HEK293 (cell line): ENCODE measurements at regions not wholly inside any gene's neighbourhood (a gene's known extent, or its start where the extent isn't known, plus 50 kb on each side); places are given as distances from the start of the nearest gene placed in this dataset.

ENCODE experiments used
- CTCF ChIA-PET: fragments of 350-600 bp; formaldehyde crosslinking; extraction: SDS; loops from one replicate; lab custom pipeline; 2021; ENCODE audit warnings: antibody characterized with exemption; lab: Yijun Ruan, JAX
- POLR2A ChIA-PET: fragments of 300-600 bp; formaldehyde crosslinking; extraction: SDS; loops from one replicate; lab custom pipeline; 2020; ENCODE audit warnings: antibody characterized with exemption, inconsistent platforms; lab: Yijun Ruan, JAX
- H3K27ac ChIP-seq: fragments of 200-500 bp; sonication (Bioruptor generic); 2 replicates; pipeline ENCODE4 v1.5.1; 2014; ENCODE audit warnings: low read depth, low read length, control low read depth, inconsistent platforms; ENCODE audit errors: extremely low read depth
- H3K36me3 ChIP-seq, 2 experiments: fragments of 200-500 bp in 1 of 2; sonication (Bioruptor generic) in 1 of 2; 1 replicate in 1 of 2; 2 replicates in 1 of 2; pipeline ENCODE4 v1.5.1; 2014 to 2017; ENCODE audit warnings: inconsistent platforms in 2 of 2, low read length in 2 of 2; ENCODE audit not compliant: control insufficient read depth in 2 of 2, insufficient read depth in 1 of 2
- H3K4me1 ChIP-seq: fragments of 200-500 bp; sonication (Bioruptor generic); 2 replicates; pipeline ENCODE4 v1.5.1; 2014; ENCODE audit warnings: mild to moderate bottlenecking, low read length, inconsistent platforms; ENCODE audit not compliant: control insufficient read depth, insufficient read depth
- H3K4me3 ChIP-seq: 2 replicates; pipeline ENCODE4 v1.5.1; 2011; ENCODE audit warnings: low read depth, mild to moderate bottlenecking, control low read depth, low read length, moderate library complexity
- H3K9me3 ChIP-seq: fragments of 200-500 bp; sonication (Bioruptor generic); 2 replicates; pipeline ENCODE4 v1.5.1; 2014; ENCODE audit warnings: low read depth, low read length, inconsistent platforms; ENCODE audit not compliant: control insufficient read depth, insufficient read depth
- GLI2 ChIP-seq: fragments of 450-650 bp; formaldehyde crosslinking; IDR thresholded peaks from 2 replicates; pipeline ENCODE4; 2017; ENCODE audit warnings: missing biosample characterization, missing genetic modification characterization, low read depth, borderline replicate concordance
- PATZ1 ChIP-seq: fragments of 450-650 bp; formaldehyde crosslinking; IDR thresholded peaks from 2 replicates; pipeline ENCODE4 v1.5.1; 2016; ENCODE audit warnings: missing biosample characterization, missing genetic modification characterization
- SALL2 ChIP-seq: fragments of 450-650 bp; formaldehyde crosslinking; IDR thresholded peaks from 2 replicates; pipeline ENCODE4 v1.5.0; 2017; ENCODE audit warnings: missing biosample characterization, mild to moderate bottlenecking, missing genetic modification characterization, borderline replicate concordance
- SCRT2 ChIP-seq: fragments of 450-650 bp; formaldehyde crosslinking; IDR thresholded peaks from 2 replicates; pipeline ENCODE4 v1.5.1; 2016; ENCODE audit warnings: missing biosample characterization, missing genetic modification characterization
- ZBTB1 ChIP-seq: fragments of 450-650 bp; formaldehyde crosslinking; IDR thresholded peaks from 2 replicates; pipeline ENCODE4 v1.5.1; 2016; ENCODE audit warnings: missing biosample characterization, missing genetic modification characterization
- ZBTB10 ChIP-seq: fragments of 450-650 bp; formaldehyde crosslinking; IDR thresholded peaks from 2 replicates; pipeline ENCODE4 v1.5.1; 2016; ENCODE audit warnings: missing biosample characterization, missing genetic modification characterization
- ZBTB11 ChIP-seq: fragments of 450-650 bp; formaldehyde crosslinking; conservative IDR thresholded peaks from 2 replicates; pipeline ENCODE4 v1.5.1; 2016; ENCODE audit warnings: low read depth, missing biosample characterization, missing genetic modification characterization
- ZBTB17 ChIP-seq: fragments of 450-650 bp; formaldehyde crosslinking; IDR thresholded peaks from 2 replicates; pipeline ENCODE4 v1.5.1; 2016; ENCODE audit warnings: missing biosample characterization, missing genetic modification characterization
- ZNF132 ChIP-seq: fragments of 450-650 bp; formaldehyde crosslinking; IDR thresholded peaks from 2 replicates; pipeline ENCODE4 v1.5.1; 2017; ENCODE audit warnings: missing biosample characterization, missing genetic modification characterization, borderline replicate concordance
- ZNF184 ChIP-seq: fragments of 450-650 bp; IDR thresholded peaks from 2 replicates; pipeline ENCODE4 v1.5.1; 2018; ENCODE audit warnings: missing biosample characterization, mild to moderate bottlenecking, missing genetic modification characterization
- ZNF248 ChIP-seq: fragments of 450-650 bp; formaldehyde crosslinking; IDR thresholded peaks from 2 replicates; pipeline ENCODE4 v1.5.1; 2017; ENCODE audit warnings: missing biosample characterization, missing genetic modification characterization
- ZNF280C ChIP-seq: fragments of 450-650 bp; formaldehyde crosslinking; IDR thresholded peaks from 2 replicates; pipeline ENCODE4 v1.5.1; 2016; ENCODE audit warnings: missing biosample characterization, missing genetic modification characterization
- ZNF488 ChIP-seq: fragments of 450-650 bp; formaldehyde crosslinking; IDR thresholded peaks from 2 replicates; pipeline ENCODE4 v1.5.1; 2016; ENCODE audit warnings: missing biosample characterization, missing genetic modification characterization
- ZNF555 ChIP-seq: fragments of 450-650 bp; formaldehyde crosslinking; conservative IDR thresholded peaks from 2 replicates; pipeline ENCODE4 v1.5.1; 2017; ENCODE audit warnings: missing biosample characterization, mild to moderate bottlenecking, missing genetic modification characterization, inconsistent platforms
- ZNF571 ChIP-seq: fragments of 450-650 bp; formaldehyde crosslinking; IDR thresholded peaks from 2 replicates; pipeline ENCODE4 v1.5.0; 2017; ENCODE audit warnings: missing biosample characterization, missing genetic modification characterization
- ZNF624 ChIP-seq: fragments of 450-650 bp; formaldehyde crosslinking; IDR thresholded peaks from 2 replicates; pipeline ENCODE4 v1.5.1; 2017; ENCODE audit warnings: missing biosample characterization, missing genetic modification characterization
- ZNF658 ChIP-seq: fragments of 450-650 bp; formaldehyde crosslinking; IDR thresholded peaks from 2 replicates; pipeline ENCODE4; 2016; ENCODE audit warnings: missing biosample characterization, missing genetic modification characterization
- ZNF660 ChIP-seq: fragments of 450-650 bp; IDR thresholded peaks from 2 replicates; pipeline ENCODE4 v1.5.1; 2018; ENCODE audit warnings: missing biosample characterization, mild to moderate bottlenecking, missing genetic modification characterization
- ZSCAN4 ChIP-seq: fragments of 450-650 bp; formaldehyde crosslinking; IDR thresholded peaks from 2 replicates; pipeline ENCODE4 v1.5.1; 2017; ENCODE audit warnings: missing biosample characterization, missing genetic modification characterization

GRCh38 chr2:237150831-237151375 lies 65.2 kb downstream of the COPS8 start (continued):
- no peak for TF ChIP-seq ZBTB10 (tag by site-specific recombination)
- TF ChIP-seq ZNF658 (tag by site-specific recombination), result no peak
- TF ChIP-seq ZBTB1 (tag by site-specific recombination), result no peak
- no peak for TF ChIP-seq ZNF132 (tag by site-specific recombination)
- no peak for TF ChIP-seq ZNF488 (tag by site-specific recombination)

GRCh38 chr2:237152361-237152760 lies 66.7 kb downstream of the COPS8 start:
- CTCF ChIA-PET, result interaction anchor here (1.0 to 2.9 kb wide), 5 partner anchors 147 to 419 kb away, joined by 3 to 27 read pairs (median 4); no protein-coding TSS in a partner anchor
- Histone ChIP-seq H3K4me3 (no peak overlapping the region), H3K36me3 (no peaks in the 10 kb centered on the region), H3K9me3 (no peaks in the 10 kb centered on the region; the same call in 1 of the 2 replicates), H3K4me1 (no peaks in the 10 kb centered on the region), H3K27ac (no peak overlapping the region)
- POLR2A ChIA-PET, result no interaction called here
- TF ChIP-seq ZNF184 (tag by site-specific recombination) (no peak), SALL2 (tag by site-specific recombination) (no peak), GLI2 (tag by site-specific recombination) (no peak), PATZ1 (no peak), ZNF280C (tag by site-specific recombination) (no peak), ZNF660 (tag by site-specific recombination) (no peak), ZNF555 (tag by site-specific recombination) (no peak), SCRT2 (no peak), ZNF248 (no peak), ZBTB17 (tag by site-specific recombination) (no peak)

GRCh38 chr2:237153181-237153580 lies 67.5 kb downstream of the COPS8 start:
- TF ChIP-seq ZNF624 (tag by site-specific recombination) (no peak), ZBTB11 (tag by site-specific recombination) (no peak), ZNF571 (tag by site-specific recombination) (no peak), ZSCAN4 (tag by site-specific recombination) (no peak)
- Histone ChIP-seq H3K27ac (no peak overlapping the region), H3K36me3 (no peaks in the 10 kb centered on the region), H3K4me3 (no peak overlapping the region), H3K9me3 (no peaks in the 10 kb centered on the region; the same call in 1 of the 2 replicates), H3K4me1 (no peaks in the 10 kb centered on the region)
- ChIA-PET CTCF (interaction anchor here (0.6 to 4.7 kb wide), 13 partner anchors 9 to 419 kb away, joined by 3 to 42 read pairs (median 5); no protein-coding TSS in a partner anchor), POLR2A (no interaction called here)
